ENCODE measurements at regions not wholly inside any gene's neighbourhood (a gene's known extent, or its start where the extent isn't known, plus 50 kb on each side); places are given as distances from the start of the nearest gene placed in this dataset.

DNA sequence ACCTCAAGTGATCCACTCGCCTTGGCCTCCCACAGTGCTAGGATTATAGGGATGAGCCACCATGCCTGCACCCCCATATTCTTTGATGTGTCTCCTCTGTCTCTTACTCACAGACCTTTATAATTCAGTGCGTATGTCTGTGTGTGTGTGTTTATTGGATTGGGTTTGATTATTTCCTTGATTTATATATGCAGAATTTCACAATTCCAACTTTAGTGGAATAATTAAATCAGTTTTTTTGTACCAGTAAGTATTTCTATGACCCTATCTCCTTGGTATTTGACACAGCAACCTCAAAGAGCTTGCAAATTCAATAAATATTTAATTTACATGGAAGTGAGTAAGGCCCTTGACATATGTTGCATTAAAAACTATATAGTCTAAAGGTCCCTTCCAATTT, 333.9 kb upstream of the ADAMTS5 start:
- H3K4me3 Mint-ChIP-seq: no peak overlapping the region
- no peaks in the 10 kb centered on the region for H3K27me3 ChIP-seq (ENCODE audit: control insufficient read depth, insufficient read depth, low read length, poor library complexity, severe bottlenecking)
- no peaks in the 10 kb centered on the region for H3K36me3 ChIP-seq (ENCODE audit: control insufficient read depth, insufficient read depth, low read length)
- TF ChIP-seq, protein P1, sequence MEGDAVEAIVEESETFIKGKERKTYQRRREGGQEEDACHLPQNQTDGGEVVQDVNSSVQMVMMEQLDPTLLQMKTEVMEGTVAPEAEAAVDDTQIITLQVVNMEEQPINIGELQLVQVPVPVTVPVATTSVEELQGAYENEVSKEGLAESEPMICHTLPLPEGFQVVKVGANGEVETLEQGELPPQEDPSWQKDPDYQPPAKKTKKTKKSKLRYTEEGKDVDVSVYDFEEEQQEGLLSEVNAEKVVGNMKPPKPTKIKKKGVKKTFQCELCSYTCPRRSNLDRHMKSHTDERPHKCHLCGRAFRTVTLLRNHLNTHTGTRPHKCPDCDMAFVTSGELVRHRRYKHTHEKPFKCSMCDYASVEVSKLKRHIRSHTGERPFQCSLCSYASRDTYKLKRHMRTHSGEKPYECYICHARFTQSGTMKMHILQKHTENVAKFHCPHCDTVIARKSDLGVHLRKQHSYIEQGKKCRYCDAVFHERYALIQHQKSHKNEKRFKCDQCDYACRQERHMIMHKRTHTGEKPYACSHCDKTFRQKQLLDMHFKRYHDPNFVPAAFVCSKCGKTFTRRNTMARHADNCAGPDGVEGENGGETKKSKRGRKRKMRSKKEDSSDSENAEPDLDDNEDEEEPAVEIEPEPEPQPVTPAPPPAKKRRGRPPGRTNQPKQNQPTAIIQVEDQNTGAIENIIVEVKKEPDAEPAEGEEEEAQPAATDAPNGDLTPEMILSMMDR (conservative IDR thresholded peaks at IDR 0.05): no peak
- no peaks in the 10 kb centered on the region for H3K9me3 Mint-ChIP-seq
- no peak overlapping the region for H3K4me3 ChIP-seq (ENCODE audit: low read length)
- no peaks in the 10 kb centered on the region for H3K4me1 ChIP-seq (ENCODE audit: control insufficient read depth, insufficient read depth, low read length)
- H3K27ac ChIP-seq (ENCODE audit: low read depth, low read length): no peak overlapping the region
- no peaks in the 10 kb centered on the region for H3K36me3 Mint-ChIP-seq (ENCODE audit: low read depth)
- DNase-seq: no peak
- H3K9ac ChIP-seq (ENCODE audit: extremely low read depth, low read length, poor library complexity, severe bottlenecking): no peak overlapping the region
- H3K27me3 Mint-ChIP-seq (ENCODE audit: insufficient read depth): no peaks in the 10 kb centered on the region
- WGBS, 2 experiments (ENCODE audit: insufficient coverage in 1 of 2, insufficient read length in 1 of 2): 93 to 100% methylated on average over 1 of the region's 2 CpGs
- no peak overlapping the region for H3K27ac Mint-ChIP-seq
- H3K9me3 ChIP-seq (ENCODE audit: control insufficient read depth, low read length): peaks cover 10% of the 10 kb centered on the region
- H3K4me1 Mint-ChIP-seq: no peaks in the 10 kb centered on the region

GRCh38 chr21:27298465-27298864, 331.6 kb upstream of the ADAMTS5 start:
- Mint-ChIP-seq H3K9me3 (no peaks in the 10 kb centered on the region), H3K36me3 (ENCODE audit: low read depth) (no peaks in the 10 kb centered on the region), H3K27ac (no peak overlapping the region), H3K4me1 (no peaks in the 10 kb centered on the region), H3K4me3 (no peak overlapping the region), H3K27me3 (ENCODE audit: insufficient read depth) (no peaks in the 10 kb centered on the region)
- Histone ChIP-seq H3K9ac (ENCODE audit: extremely low read depth, low read length, poor library complexity, severe bottlenecking) (no peak overlapping the region), H3K4me3 (ENCODE audit: low read length) (no peak overlapping the region), H3K9me3 (ENCODE audit: control insufficient read depth, low read length) (peaks cover 11% of the 10 kb centered on the region), H3K4me1 (ENCODE audit: control insufficient read depth, insufficient read depth, low read length) (no peaks in the 10 kb centered on the region), H3K27ac (ENCODE audit: low read depth, low read length) (no peak overlapping the region), H3K27me3 (ENCODE audit: control insufficient read depth, insufficient read depth, low read length, poor library complexity, severe bottlenecking) (no peaks in the 10 kb centered on the region), H3K36me3 (ENCODE audit: control insufficient read depth, insufficient read depth, low read length) (no peaks in the 10 kb centered on the region)
- 85% methylated on average over 1 of the region's 1 CpG; no CpG with 5 or more reads in 1 of the 2 experiments for WGBS, 2 experiments (ENCODE audit: insufficient coverage in 1 of 2, insufficient read length in 1 of 2)
- TF ChIP-seq, protein P1 (conservative IDR thresholded peaks at IDR 0.05): no peak
- DNase-seq: no peak

DNA sequence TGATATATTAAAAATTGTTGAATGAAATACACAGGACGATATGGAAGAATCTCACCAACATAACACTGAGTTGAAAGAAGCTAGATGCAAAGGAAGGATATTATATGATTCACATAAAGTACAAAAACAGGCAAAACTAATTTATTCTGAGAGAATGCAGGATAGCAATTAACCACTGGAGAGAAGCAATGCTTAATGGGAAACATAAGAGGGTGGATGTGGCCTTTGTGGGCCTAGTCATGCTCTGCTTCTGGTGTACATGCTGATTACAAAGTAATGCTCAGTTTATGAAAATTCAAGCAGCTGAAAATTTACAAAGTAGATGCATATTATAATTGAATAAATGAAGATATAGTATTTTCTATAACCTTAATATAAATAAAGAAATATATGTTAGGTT, 326.4 kb upstream of the ADAMTS5 start:
- H3K27me3 Mint-ChIP-seq (ENCODE audit: insufficient read depth): no peaks in the 10 kb centered on the region
- H3K4me1 Mint-ChIP-seq: no peaks in the 10 kb centered on the region
- H3K27ac Mint-ChIP-seq: no peak overlapping the region
- peaks cover 11% of the 10 kb centered on the region for H3K9me3 ChIP-seq (ENCODE audit: control insufficient read depth, low read length)
- 83% methylated on average over 1 of the region's 1 CpG; no CpG with 5 or more reads in 1 of the 2 experiments for WGBS, 2 experiments (ENCODE audit: insufficient coverage in 1 of 2, insufficient read length in 1 of 2)
- no peaks in the 10 kb centered on the region for H3K4me1 ChIP-seq (ENCODE audit: control insufficient read depth, insufficient read depth, low read length)
- H3K27me3 ChIP-seq (ENCODE audit: control insufficient read depth, insufficient read depth, low read length, poor library complexity, severe bottlenecking): no peaks in the 10 kb centered on the region
- H3K9me3 Mint-ChIP-seq: peaks cover 3% of the 10 kb centered on the region
- H3K4me3 ChIP-seq (ENCODE audit: low read length): no peak overlapping the region
- no peaks in the 10 kb centered on the region for H3K36me3 ChIP-seq (ENCODE audit: control insufficient read depth, insufficient read depth, low read length)
- no peak overlapping the region for H3K9ac ChIP-seq (ENCODE audit: extremely low read depth, low read length, poor library complexity, severe bottlenecking)
- no peak for DNase-seq
- TF ChIP-seq, protein P1 (conservative IDR thresholded peaks at IDR 0.05): no peak
- H3K4me3 Mint-ChIP-seq: no peak overlapping the region
- no peak overlapping the region for H3K27ac ChIP-seq (ENCODE audit: low read depth, low read length)
- no peaks in the 10 kb centered on the region for H3K36me3 Mint-ChIP-seq (ENCODE audit: low read depth)

Data from endodermal cell (in vitro differentiated cells).